Ovary (tissue), 7 donors: ENCODE measurements at regions not wholly inside any gene's neighbourhood (a gene's known extent, or its start where the extent isn't known, plus 50 kb on each side); places are given as distances from the start of the nearest gene placed in this dataset.

Experiments used
- DNase-seq, 5 donors: peaks; one replicate each; pipeline ENCODE4 v3.0.0-alpha.2; 2019 to 2020
- H3K27ac ChIP-seq, 2 donors: fragments of 200-600 bp; one replicate each; pipeline versions ENCODE4 v1.5.1 to v1.8.0; 2019 to 2022
- H3K27me3 ChIP-seq: fragments of 200-600 bp; one replicate; pipeline ENCODE4 v1.8.0; 2022
- H3K36me3 ChIP-seq: fragments of 200-600 bp; sonication (generic); one replicate; pipeline ENCODE4 v1.5.1; 2019
- H3K4me1 ChIP-seq: one replicate; pipeline ENCODE4 v1.8.1; 2013; ENCODE audit warnings: mild to moderate bottlenecking, moderate library complexity; ENCODE audit not compliant: insufficient read depth
- H3K4me3 ChIP-seq: fragments of 200-600 bp; sonication (generic); one replicate; pipeline ENCODE4 v1.5.1; 2017
- H3K9me3 ChIP-seq, 2 donors: fragments of 200-600 bp in 1 of 2; sonication (generic) in 1 of 2; one replicate each; pipeline versions ENCODE4 v1.5.1 to v1.8.1; 2013 to 2019; ENCODE audit warnings: mild to moderate bottlenecking in 1 of 2, moderate library complexity in 1 of 2
- CTCF ChIP-seq, 3 donors: fragments of 450-650 bp in 2 of 3; fragments of 200-600 bp in 1 of 3; IDR thresholded peaks; one replicate each; pipeline versions ENCODE4 v1.5.1 to v1.8.0; 2016 to 2022; ENCODE audit warnings: antibody characterized with exemption in 3 of 3, mild to moderate bottlenecking in 1 of 3
- EP300 ChIP-seq: sonication (generic); formaldehyde crosslinking; IDR thresholded peaks from one replicate; pipeline ENCODE4 v1.6.1; 2017; ENCODE audit warnings: antibody characterized with exemption
- POLR2A ChIP-seq: fragments of 450-650 bp; IDR thresholded peaks from one replicate; pipeline ENCODE4 v1.6.1; 2017; ENCODE audit warnings: antibody characterized with exemption, mild to moderate bottlenecking, moderate library complexity
- WGBS, 3 donors: extraction: QIAGEN DNeasy Blood & Tissue Kit in 1 of 3; methylation state at CpG; one replicate each; pipeline versions ENCODE4 v1.1.5 to v1.1.7; 2013 to 2017; 5-methylcytosine and 5-hydroxymethylcytosine counted together
- intact Hi-C, 4 donors: fragments of 100-400 bp; cut with DNase I; formaldehyde crosslinking; loops; one replicate each; pipeline versions ENCODE4 v1.11.0 to v1.15.1; 2022 to 2023
- donor health status: DM: no; HTN: no; CAD: no; lungs with moderate emphysema.
- donor health status: DM: no; HTN: no; CAD: no.
- donor health status: Bipolar disorder and iron deficiency.
- donor health status: DM: no; HTN: no; CAD: no.
- donor health status: DM: yes; HTN: yes; CAD: no.

DNA sequence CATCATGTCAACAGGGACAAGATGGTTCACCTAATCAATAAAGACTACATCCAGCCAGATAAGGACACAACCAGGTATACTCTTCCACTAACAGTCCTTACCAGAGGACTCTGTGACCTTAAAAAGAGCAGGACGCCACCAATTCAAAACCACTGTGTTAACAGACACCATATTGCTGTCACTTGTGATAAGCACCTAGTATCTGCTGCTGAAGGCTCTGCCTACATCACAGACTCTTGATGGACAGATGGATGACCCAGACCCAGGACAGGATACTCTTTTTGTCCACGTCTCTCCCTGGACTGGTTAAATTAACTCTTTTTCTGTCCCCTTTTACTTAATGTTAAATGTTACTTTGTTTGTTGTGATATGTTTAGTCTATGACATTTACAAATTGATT lies 586.2 kb upstream of the AGA start:
- DNase-seq: no peak
- H3K4me1 ChIP-seq: no peaks in the 10 kb centered on the region
- H3K36me3 ChIP-seq: no peaks in the 10 kb centered on the region
- intact Hi-C loops: loop anchor here in 1 of 4 donors (5.0 kb wide), 1 partner anchor 221 kb away; no protein-coding TSS in a partner anchor
- no peak overlapping the region for H3K4me3 ChIP-seq
- no peak overlapping the region for H3K27ac ChIP-seq
- no peaks in the 10 kb centered on the region for H3K9me3 ChIP-seq
- TF ChIP-seq POLR2A (no peak), CTCF (IDR thresholded peaks at IDR 0.05) (no peak), EP300 (no peak)
- 64 to 79% (median 69%) methylated on average over 2 of the region's 2 CpGs for WGBS, 3 donors
- H3K27me3 ChIP-seq: no peaks in the 10 kb centered on the region

GRCh38 chr4:178037459-178038214 lies 595.4 kb upstream of the AGA start:
- no peak for DNase-seq
- WGBS, 3 donors: 81 to 86% (median 83%) methylated on average over 15 of the region's 15 CpGs
- H3K9me3 ChIP-seq: no peaks in the 10 kb centered on the region
- H3K4me3 ChIP-seq: no peak overlapping the region
- intact Hi-C loops: no loop called here
- H3K27me3 ChIP-seq: no peaks in the 10 kb centered on the region
- TF ChIP-seq POLR2A: no peak
- TF ChIP-seq EP300: no peak
- no peak for TF ChIP-seq CTCF (IDR thresholded peaks at IDR 0.05)
- H3K36me3 ChIP-seq: no peaks in the 10 kb centered on the region
- H3K4me1 ChIP-seq: no peaks in the 10 kb centered on the region
- no peak overlapping the region for H3K27ac ChIP-seq

DNA sequence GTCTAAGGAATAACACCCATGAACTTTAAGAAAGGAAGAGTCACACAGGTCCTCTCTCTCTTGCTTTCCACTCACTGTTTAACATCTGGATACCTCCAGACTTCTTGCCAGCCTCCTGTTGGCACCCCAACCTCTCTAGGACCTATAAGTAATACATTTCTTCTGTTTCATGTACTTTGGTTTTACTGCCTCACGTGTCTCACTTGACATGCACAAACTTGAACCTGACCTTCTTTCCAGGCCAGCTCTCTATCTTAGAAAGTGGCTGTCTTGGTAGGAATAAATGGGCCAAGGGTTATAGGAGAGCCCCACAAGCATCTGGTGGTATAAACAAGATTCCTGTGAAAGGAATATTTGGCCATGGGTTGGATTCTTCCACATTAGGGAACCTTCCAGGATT lies 614.8 kb upstream of the AGA start:
- no peaks in the 10 kb centered on the region for H3K36me3 ChIP-seq
- H3K4me3 ChIP-seq: no peak overlapping the region
- WGBS, 3 donors: 45 to 48% (median 45%) methylated on average over 1 of the region's 1 CpG
- no peaks in the 10 kb centered on the region for H3K27me3 ChIP-seq
- no peak for DNase-seq
- no peaks in the 10 kb centered on the region for H3K4me1 ChIP-seq
- TF ChIP-seq CTCF (IDR thresholded peaks at IDR 0.05): no peak
- TF ChIP-seq EP300: no peak
- intact Hi-C loops: no loop called here
- H3K27ac ChIP-seq: no peak overlapping the region
- no peaks in the 10 kb centered on the region for H3K9me3 ChIP-seq

GRCh38 chr4:178063568-178063967 lies 621.3 kb upstream of the AGA start:
- intact Hi-C loops: no loop called here
- TF ChIP-seq CTCF (IDR thresholded peaks at IDR 0.05): no peak
- TF ChIP-seq EP300: no peak
- no peak for TF ChIP-seq POLR2A
- Histone ChIP-seq H3K4me3 (no peak overlapping the region), H3K27ac (no peak overlapping the region), H3K4me1 (no peaks in the 10 kb centered on the region), H3K9me3 (no peaks in the 10 kb centered on the region), H3K36me3 (no peaks in the 10 kb centered on the region), H3K27me3 (no peaks in the 10 kb centered on the region)
- DNase-seq: no peak
- 33 to 48% (median 37%) methylated on average over 1 of the region's 1 CpG for WGBS, 3 donors
